Liver (tissue), 8 donors: ENCODE measurements at regions not wholly inside any gene's neighbourhood (a gene's known extent, or its start where the extent isn't known, plus 50 kb on each side); places are given as distances from the start of the nearest gene placed in this dataset.

ENCODE experiments used
- DNase-seq: peaks from one replicate; pipeline ENCODE4 v3.0.0-alpha.2; 2017; ENCODE audit warnings: low spot score
- H3K27ac ChIP-seq, 2 donors: one replicate each; pipeline ENCODE4 v1.7.0; 2013; ENCODE audit warnings: inconsistent platforms in 2 of 2, low read length in 2 of 2, control low read depth in 1 of 2, low read depth in 1 of 2, mild to moderate bottlenecking in 1 of 2
- H3K27me3 ChIP-seq, 4 donors: one replicate each; pipeline versions ENCODE4 v1.6.1 to v1.7.0; 2013; ENCODE audit warnings: low read length in 3 of 4, inconsistent platforms in 1 of 4, mild to moderate bottlenecking in 1 of 4, moderate library complexity in 1 of 4; ENCODE audit not compliant: control insufficient read depth in 4 of 4, insufficient read depth in 4 of 4
- H3K36me3 ChIP-seq, 4 donors: one replicate each; pipeline versions ENCODE4 v1.6.1 to v1.7.0; 2013; ENCODE audit warnings: low read length in 3 of 4, mild to moderate bottlenecking in 3 of 4, low read depth in 1 of 4, moderate library complexity in 1 of 4; ENCODE audit not compliant: control insufficient read depth in 4 of 4, insufficient read depth in 3 of 4
- H3K4me1 ChIP-seq, 4 donors: one replicate each; pipeline versions ENCODE4 v1.6.1 to v1.7.0; 2013; ENCODE audit warnings: low read length in 3 of 4, mild to moderate bottlenecking in 3 of 4, moderate library complexity in 1 of 4; ENCODE audit not compliant: control insufficient read depth in 4 of 4, insufficient read depth in 4 of 4
- H3K4me3 ChIP-seq, 3 donors: one replicate each; pipeline versions ENCODE4 v1.6.1 to v1.7.0; 2013; ENCODE audit warnings: low read length in 3 of 3, control low read depth in 1 of 3, low read depth in 1 of 3, mild to moderate bottlenecking in 1 of 3
- H3K9ac ChIP-seq, 2 donors: one replicate each; pipeline ENCODE4 v1.7.0; 2013; ENCODE audit warnings: low read length in 2 of 2, mild to moderate bottlenecking in 2 of 2, moderate library complexity in 2 of 2, control low read depth in 1 of 2, low read depth in 1 of 2
- H3K9me3 ChIP-seq, 4 donors: one replicate each; pipeline versions ENCODE4 v1.6.1 to v1.7.0; 2013; ENCODE audit warnings: low read length in 3 of 4; ENCODE audit not compliant: control insufficient read depth in 4 of 4
- CTCF ChIP-seq: fragments of 150-350 bp; IDR thresholded peaks from 2 replicates; pipeline ENCODE4 v1.5.1; 2017; ENCODE audit warnings: improper control_type of control experiment, low read depth, low read length; ENCODE audit not compliant: missing input control
- FOXA1 ChIP-seq: IDR thresholded peaks from 2 replicates; pipeline ENCODE4 v1.6.1; 2016; ENCODE audit warnings: antibody characterized with exemption
- FOXA2 ChIP-seq: IDR thresholded peaks from 2 replicates; pipeline ENCODE4 v1.6.1; 2016; ENCODE audit warnings: antibody characterized with exemption
- GABPA ChIP-seq, 2 donors: IDR thresholded peaks in 1 of 2; conservative IDR thresholded peaks in 1 of 2; 2 replicates each; pipeline ENCODE4 v1.6.1; 2016; ENCODE audit warnings: antibody characterized with exemption in 2 of 2, mild to moderate bottlenecking in 1 of 2, moderate library complexity in 1 of 2
- HNF4A ChIP-seq, 2 donors: conservative IDR thresholded peaks; 2 replicates each; pipeline ENCODE4 v1.6.1; 2016; ENCODE audit warnings: antibody characterized with exemption in 2 of 2, mild to moderate bottlenecking in 2 of 2
- HNF4G ChIP-seq: IDR thresholded peaks from 2 replicates; pipeline ENCODE4 v1.6.1; 2016; ENCODE audit warnings: antibody characterized with exemption
- JUND ChIP-seq, 2 donors: IDR thresholded peaks; 2 replicates each; pipeline ENCODE4 v1.6.1; 2016; ENCODE audit warnings: antibody characterized with exemption in 2 of 2
- MAX ChIP-seq: IDR thresholded peaks from 2 replicates; pipeline ENCODE4 v1.6.1; 2016; ENCODE audit warnings: antibody characterized with exemption
- NR2F2 ChIP-seq: IDR thresholded peaks from 2 replicates; pipeline ENCODE4 v1.6.1; 2016; ENCODE audit warnings: antibody characterized with exemption
- RAD21 ChIP-seq, 2 donors: IDR thresholded peaks; 2 replicates each; pipeline ENCODE4 v1.6.1; 2016; ENCODE audit warnings: antibody characterized with exemption in 2 of 2, mild to moderate bottlenecking in 2 of 2
- RXRA ChIP-seq, 2 donors: IDR thresholded peaks; 2 replicates each; pipeline ENCODE4 v1.6.1; 2017 to 2018; ENCODE audit warnings: antibody characterized with exemption in 2 of 2, mild to moderate bottlenecking in 1 of 2
- SP1 ChIP-seq: IDR thresholded peaks from 2 replicates; pipeline ENCODE4 v1.6.1; 2018; ENCODE audit warnings: antibody characterized with exemption, mild to moderate bottlenecking
- TAF1 ChIP-seq: conservative IDR thresholded peaks from 2 replicates; pipeline ENCODE4 v1.6.1; 2016; ENCODE audit warnings: antibody characterized with exemption, mild to moderate bottlenecking
- YY1 ChIP-seq: IDR thresholded peaks from 2 replicates; pipeline ENCODE4 v1.6.1; 2016; ENCODE audit warnings: antibody characterized with exemption, mild to moderate bottlenecking
- WGBS: extraction: QIAGEN DNeasy Blood & Tissue Kit; methylation state at CpG from one replicate; pipeline ENCODE4 v1.1.7; 2013; 5-methylcytosine and 5-hydroxymethylcytosine counted together
- TF ChIP-seq, protein P1 (sequence below): IDR thresholded peaks from 2 replicates; pipeline ENCODE4 v1.6.1; 2016; ENCODE audit warnings: antibody characterized with exemption, mild to moderate bottlenecking
- donor health status: healthy.
- donor health status: healthy.
- donor health status: healthy.
- donor health status: healthy.
- donor health status: healthy.

GRCh38 chr6:164290101-164290500, 875.6 kb downstream of the QKI start (continued):
- TF ChIP-seq SP1 (no peak), GABPA (IDR thresholded peaks at IDR 0.05 in 1 of 2, conservative IDR thresholded peaks at IDR 0.05 in 1 of 2) (no peak), JUND (IDR thresholded peaks at IDR 0.05) (no peak), YY1 (no peak)

- Histone ChIP-seq H3K9me3 (peaks cover 0 to 3% (median 0%) of the 10 kb centered on the region in 4 donors), H3K27ac (no peak overlapping the region), H3K36me3 (no peaks in the 10 kb centered on the region), H3K27me3 (no peaks in the 10 kb centered on the region), H3K9ac (no peak overlapping the region), H3K4me1 (no peaks in the 10 kb centered on the region), H3K4me3 (no peak overlapping the region)
- DNase-seq: no peak
- no peak for TF ChIP-seq NR2F2
- TF ChIP-seq CTCF: no peak
- no peak for TF ChIP-seq SP1
- no peak for TF ChIP-seq RAD21 (IDR thresholded peaks at IDR 0.05)
- no peak for TF ChIP-seq GABPA (IDR thresholded peaks at IDR 0.05 in 1 of 2, conservative IDR thresholded peaks at IDR 0.05 in 1 of 2)
- TF ChIP-seq FOXA2: no peak
- TF ChIP-seq HNF4A (conservative IDR thresholded peaks at IDR 0.05): no peak
- TF ChIP-seq FOXA1: no peak
- no peak for TF ChIP-seq RXRA (IDR thresholded peaks at IDR 0.05)
- TF ChIP-seq MAX: no peak
- 44% methylated on average over 3 of the region's 3 CpGs for WGBS
Observed at GRCh38 chr6:164286011-164286410, 871.5 kb downstream of the QKI start.

DNA sequence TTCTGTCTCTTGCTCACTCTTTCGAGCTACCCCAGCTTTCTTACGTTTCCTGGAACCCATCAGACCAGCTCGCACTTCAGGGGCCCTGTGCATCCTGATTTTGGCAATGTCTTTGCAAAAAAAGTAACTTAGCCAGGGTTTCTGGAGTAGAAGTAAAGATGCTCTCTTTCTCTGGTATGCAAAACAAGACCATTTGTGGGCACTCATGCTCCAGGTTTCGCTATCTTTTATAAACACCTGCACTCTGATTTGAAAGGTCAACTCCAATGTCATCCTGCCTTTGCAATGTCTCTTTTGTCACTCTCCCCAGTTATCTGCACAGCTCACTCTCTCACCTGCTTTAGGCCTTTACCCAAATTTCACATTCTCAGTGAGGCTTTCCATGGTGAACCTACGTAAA, 869.1 kb downstream of the QKI start:
- Histone ChIP-seq H3K27ac (no peak overlapping the region), H3K9ac (no peak overlapping the region), H3K36me3 (no peaks in the 10 kb centered on the region), H3K27me3 (no peaks in the 10 kb centered on the region), H3K9me3 (no peaks in the 10 kb centered on the region), H3K4me3 (no peak overlapping the region), H3K4me1 (no peaks in the 10 kb centered on the region)
- DNase-seq: no peak
- TF ChIP-seq MAX: no peak
- no peak for TF ChIP-seq TAF1
- TF ChIP-seq HNF4A (conservative IDR thresholded peaks at IDR 0.05): no peak
- TF ChIP-seq CTCF: no peak
- TF ChIP-seq GABPA (IDR thresholded peaks at IDR 0.05 in 1 of 2, conservative IDR thresholded peaks at IDR 0.05 in 1 of 2): no peak
- no peak for TF ChIP-seq HNF4G
- TF ChIP-seq YY1: no peak
- TF ChIP-seq RXRA (IDR thresholded peaks at IDR 0.05): no peak
- TF ChIP-seq RAD21 (IDR thresholded peaks at IDR 0.05): no peak
- TF ChIP-seq, protein P1, sequence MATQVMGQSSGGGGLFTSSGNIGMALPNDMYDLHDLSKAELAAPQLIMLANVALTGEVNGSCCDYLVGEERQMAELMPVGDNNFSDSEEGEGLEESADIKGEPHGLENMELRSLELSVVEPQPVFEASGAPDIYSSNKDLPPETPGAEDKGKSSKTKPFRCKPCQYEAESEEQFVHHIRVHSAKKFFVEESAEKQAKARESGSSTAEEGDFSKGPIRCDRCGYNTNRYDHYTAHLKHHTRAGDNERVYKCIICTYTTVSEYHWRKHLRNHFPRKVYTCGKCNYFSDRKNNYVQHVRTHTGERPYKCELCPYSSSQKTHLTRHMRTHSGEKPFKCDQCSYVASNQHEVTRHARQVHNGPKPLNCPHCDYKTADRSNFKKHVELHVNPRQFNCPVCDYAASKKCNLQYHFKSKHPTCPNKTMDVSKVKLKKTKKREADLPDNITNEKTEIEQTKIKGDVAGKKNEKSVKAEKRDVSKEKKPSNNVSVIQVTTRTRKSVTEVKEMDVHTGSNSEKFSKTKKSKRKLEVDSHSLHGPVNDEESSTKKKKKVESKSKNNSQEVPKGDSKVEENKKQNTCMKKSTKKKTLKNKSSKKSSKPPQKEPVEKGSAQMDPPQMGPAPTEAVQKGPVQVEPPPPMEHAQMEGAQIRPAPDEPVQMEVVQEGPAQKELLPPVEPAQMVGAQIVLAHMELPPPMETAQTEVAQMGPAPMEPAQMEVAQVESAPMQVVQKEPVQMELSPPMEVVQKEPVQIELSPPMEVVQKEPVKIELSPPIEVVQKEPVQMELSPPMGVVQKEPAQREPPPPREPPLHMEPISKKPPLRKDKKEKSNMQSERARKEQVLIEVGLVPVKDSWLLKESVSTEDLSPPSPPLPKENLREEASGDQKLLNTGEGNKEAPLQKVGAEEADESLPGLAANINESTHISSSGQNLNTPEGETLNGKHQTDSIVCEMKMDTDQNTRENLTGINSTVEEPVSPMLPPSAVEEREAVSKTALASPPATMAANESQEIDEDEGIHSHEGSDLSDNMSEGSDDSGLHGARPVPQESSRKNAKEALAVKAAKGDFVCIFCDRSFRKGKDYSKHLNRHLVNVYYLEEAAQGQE: no peak
- WGBS: 68% methylated on average over 5 of the region's 5 CpGs
